K562 (cell line): ENCODE measurements at regions not wholly inside any gene's neighbourhood (a gene's known extent, or its start where the extent isn't known, plus 50 kb on each side); places are given as distances from the start of the nearest gene placed in this dataset.

Experiments used
- BHLHE40 ChIP-seq: IDR thresholded peaks from 2 replicates; pipeline ENCODE4 v1.6.1; 2011; ENCODE audit warnings: low read length, improper control_type of control experiment
- E2F1 ChIP-seq: sonication (generic); formaldehyde crosslinking; IDR thresholded peaks from 2 replicates; pipeline ENCODE4 v1.8.1; 2023; ENCODE audit warnings: mild to moderate bottlenecking, missing genetic modification reagents, moderate library complexity
- GABPB2 ChIP-seq: fragments of 250-450 bp; sonication (Bioruptor Pico); conservative IDR thresholded peaks from 2 replicates; pipeline ENCODE4 v1.5.1; 2021; ENCODE audit warnings: mild to moderate bottlenecking
- HNRNPH1 ChIP-seq: fragments of 200-400 bp; formaldehyde crosslinking; optimal IDR thresholded peaks from 2 replicates; pipeline ENCODE3; 2017; ENCODE audit warnings: low read depth, mild to moderate bottlenecking, low read length, moderate library complexity
- JUND ChIP-seq, 2 experiments: IDR thresholded peaks; 2 replicates in 1 of 2; 3 replicates in 1 of 2; pipeline ENCODE4 v1.6.1; 2011; ENCODE audit warnings: borderline replicate concordance in 2 of 2, low read depth in 2 of 2, low read length in 2 of 2, improper control_type of control experiment in 1 of 2, missing biosample characterization in 1 of 2, missing genetic modification characterization in 1 of 2, missing genetic modification reagents in 1 of 2
- MTA1 ChIP-seq: fragments of 450-650 bp; IDR thresholded peaks from 2 replicates; pipeline ENCODE4 v1.6.1; 2017; ENCODE audit warnings: borderline replicate concordance
- NR1H2 ChIP-seq: sonication (generic); formaldehyde crosslinking; IDR thresholded peaks from 2 replicates; pipeline ENCODE4 v1.4.0; 2020; ENCODE audit warnings: mild to moderate bottlenecking, missing genetic modification reagents
- PCBP2 ChIP-seq: fragments of 200-400 bp; formaldehyde crosslinking; IDR thresholded peaks from 2 replicates; pipeline ENCODE4 v1.6.1; 2018; ENCODE audit warnings: low read length, low read depth, mild to moderate bottlenecking, moderate library complexity; ENCODE audit not compliant: poor library complexity, severe bottlenecking
- PML ChIP-seq: IDR thresholded peaks from 2 replicates; pipeline ENCODE4 v1.6.1; 2012; ENCODE audit warnings: low read length, inconsistent platforms
- PURB ChIP-seq: sonication (generic); formaldehyde crosslinking; IDR thresholded peaks from 2 replicates; pipeline ENCODE4 v1.9.0; 2021; ENCODE audit warnings: low read depth, mild to moderate bottlenecking, missing genetic modification reagents
- RAD21 ChIP-seq, 2 experiments: fragments of 250-450 bp in 1 of 2; fragments of 450-650 bp in 1 of 2; sonication (Bioruptor Pico) in 1 of 2; formaldehyde crosslinking in 1 of 2; IDR thresholded peaks in 1 of 2; conservative IDR thresholded peaks in 1 of 2; 2 replicates each; pipeline versions ENCODE4 v1.4.0 to v1.8.0; 2020 to 2022; ENCODE audit warnings: mild to moderate bottlenecking in 2 of 2, moderate library complexity in 1 of 2
- RBFOX2 ChIP-seq: fragments of 200-400 bp; formaldehyde crosslinking; IDR thresholded peaks from 2 replicates; pipeline ENCODE4 v1.6.1; 2017; ENCODE audit warnings: low read depth, mild to moderate bottlenecking, low read length, moderate library complexity
- RFX5 ChIP-seq: IDR thresholded peaks from 2 replicates; pipeline ENCODE4 v1.6.1; 2011; ENCODE audit warnings: low read depth, mild to moderate bottlenecking, improper control_type of control experiment, low read length
- STAG1 ChIP-seq: sonication (generic); formaldehyde crosslinking; IDR thresholded peaks from 2 replicates; pipeline ENCODE4 v1.5.0; 2020; ENCODE audit warnings: missing genetic modification reagents, borderline replicate concordance
- TBL1XR1 ChIP-seq, 2 experiments: IDR thresholded peaks; 2 replicates each; pipeline ENCODE4 v1.6.1; 2012; ENCODE audit warnings: improper control_type of control experiment in 2 of 2, low read length in 2 of 2, mild to moderate bottlenecking in 1 of 2
- TSC22D4 ChIP-seq: fragments of 450-650 bp; IDR thresholded peaks from 2 replicates; pipeline ENCODE4 v1.6.1; 2016; ENCODE audit warnings: missing genetic modification characterization, missing biosample characterization, control low read depth
- XRCC5 ChIP-seq: fragments of 200-400 bp; formaldehyde crosslinking; IDR thresholded peaks from 2 replicates; pipeline ENCODE4 v1.6.1; 2017; ENCODE audit warnings: low read depth, mild to moderate bottlenecking, low read length
- TF ChIP-seq, protein P1 (sequence below): fragments of 250-450 bp; sonication (Bioruptor Pico); IDR thresholded peaks from 2 replicates; pipeline ENCODE4 v1.5.0; 2021; ENCODE audit warnings: mild to moderate bottlenecking, borderline replicate concordance
- TF ChIP-seq, protein P2 (sequence below): fragments of 250-450 bp; sonication (Bioruptor Pico); IDR thresholded peaks from 2 replicates; pipeline ENCODE4 v1.8.0; 2021; ENCODE audit warnings: moderate library complexity, mild to moderate bottlenecking, inconsistent platforms
- TF ChIP-seq, protein P3 (sequence below): fragments of 450-650 bp; IDR thresholded peaks from 2 replicates; pipeline ENCODE4 v1.7.0; 2016; ENCODE audit warnings: borderline replicate concordance

DNA sequence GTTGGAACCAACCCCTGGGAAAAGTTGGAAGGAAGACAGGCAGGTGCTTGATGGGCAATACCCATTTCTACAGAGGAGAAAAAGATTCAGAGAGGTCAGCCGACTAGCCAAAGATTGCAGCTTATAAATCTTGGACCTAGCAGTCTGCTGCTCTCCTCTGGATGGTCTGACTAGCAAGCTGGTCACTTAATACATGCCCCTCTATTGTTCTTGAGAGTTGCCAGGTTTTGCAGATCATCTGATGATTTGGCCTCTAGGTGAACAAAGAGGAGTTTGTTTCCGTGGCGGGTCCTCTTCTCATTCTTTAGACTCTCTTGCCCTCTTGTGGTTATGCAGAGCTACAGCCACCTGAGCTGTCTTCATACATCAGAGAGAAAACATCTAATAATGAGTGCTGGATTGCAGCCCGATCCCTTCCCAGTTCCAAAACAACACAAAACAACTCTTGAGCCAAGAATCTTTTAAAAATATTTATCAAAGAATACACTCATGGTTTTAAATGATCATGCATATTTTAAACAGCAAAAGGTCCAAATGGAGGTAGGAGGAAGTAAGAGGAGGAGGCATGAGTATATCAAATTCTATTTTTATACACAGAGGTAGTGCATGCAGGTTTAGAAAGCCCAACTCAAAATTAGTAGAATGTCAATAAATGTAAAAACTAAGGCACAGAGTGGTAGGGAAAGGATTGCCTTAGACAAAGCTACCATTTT is 115.7 kb downstream of the SLC30A10 start (continued):
- TF ChIP-seq JUND (IDR thresholded peaks at IDR 0.05; ENCODE audit: borderline replicate concordance, low read depth, low read length) (0 out of 2 replicates have a peak, but pooled peaks have one; percentile 41), JUND (tag; IDR thresholded peaks at IDR 0.05; ENCODE audit: borderline replicate concordance, low read depth, low read length) (no peak), PURB (CRISPR knock-in tag) (no peak), PCBP2 (no peak), E2F1 (0 out of 2 replicates have a peak, but pooled peaks have one; percentile 45), RBFOX2 (no peak), NR1H2 (CRISPR knock-in tag) (no peak), STAG1 (CRISPR knock-in tag) (peak; percentile 65; the same call in 1 of the 2 replicates), HNRNPH1 (no peak), BHLHE40 (no peak), GABPB2 (CRISPR knock-in tag) (no peak), RAD21 (CRISPR knock-in tag; conservative IDR thresholded peaks at IDR 0.05 in 1 of 2, IDR thresholded peaks at IDR 0.05 in 1 of 2) (peak; percentile 94 to 97), TSC22D4 (tag) (no peak), MTA1 (no peak), TBL1XR1 (IDR thresholded peaks at IDR 0.05; ENCODE audit: low read length in 2 of 2) (0 out of 4 replicates have a peak, but pooled peaks of 1 of the 2 experiments have one; percentile 17), RFX5 (no peak), PML (no peak), XRCC5 (0 out of 2 replicates have a peak, but pooled peaks have one; percentile 30)
- TF ChIP-seq, protein P1, sequence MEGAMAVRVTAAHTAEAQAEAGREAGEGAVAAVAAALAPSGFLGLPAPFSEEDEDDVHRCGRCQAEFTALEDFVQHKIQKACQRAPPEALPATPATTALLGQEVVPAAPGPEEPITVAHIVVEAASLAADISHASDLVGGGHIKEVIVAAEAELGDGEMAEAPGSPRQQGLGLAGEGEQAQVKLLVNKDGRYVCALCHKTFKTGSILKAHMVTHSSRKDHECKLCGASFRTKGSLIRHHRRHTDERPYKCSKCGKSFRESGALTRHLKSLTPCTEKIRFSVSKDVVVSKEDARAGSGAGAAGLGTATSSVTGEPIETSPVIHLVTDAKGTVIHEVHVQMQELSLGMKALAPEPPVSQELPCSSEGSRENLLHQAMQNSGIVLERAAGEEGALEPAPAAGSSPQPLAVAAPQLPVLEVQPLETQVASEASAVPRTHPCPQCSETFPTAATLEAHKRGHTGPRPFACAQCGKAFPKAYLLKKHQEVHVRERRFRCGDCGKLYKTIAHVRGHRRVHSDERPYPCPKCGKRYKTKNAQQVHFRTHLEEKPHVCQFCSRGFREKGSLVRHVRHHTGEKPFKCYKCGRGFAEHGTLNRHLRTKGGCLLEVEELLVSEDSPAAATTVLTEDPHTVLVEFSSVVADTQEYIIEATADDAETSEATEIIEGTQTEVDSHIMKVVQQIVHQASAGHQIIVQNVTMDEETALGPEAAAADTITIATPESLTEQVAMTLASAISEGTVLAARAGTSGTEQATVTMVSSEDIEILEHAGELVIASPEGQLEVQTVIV (CRISPR knock-in tag), result no peak
- TF ChIP-seq, protein P2, sequence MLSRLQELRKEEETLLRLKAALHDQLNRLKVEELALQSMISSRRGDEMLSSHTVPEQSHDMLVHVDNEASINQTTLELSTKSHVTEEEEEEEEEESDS (CRISPR knock-in tag), result no peak
- TF ChIP-seq, protein P3, sequence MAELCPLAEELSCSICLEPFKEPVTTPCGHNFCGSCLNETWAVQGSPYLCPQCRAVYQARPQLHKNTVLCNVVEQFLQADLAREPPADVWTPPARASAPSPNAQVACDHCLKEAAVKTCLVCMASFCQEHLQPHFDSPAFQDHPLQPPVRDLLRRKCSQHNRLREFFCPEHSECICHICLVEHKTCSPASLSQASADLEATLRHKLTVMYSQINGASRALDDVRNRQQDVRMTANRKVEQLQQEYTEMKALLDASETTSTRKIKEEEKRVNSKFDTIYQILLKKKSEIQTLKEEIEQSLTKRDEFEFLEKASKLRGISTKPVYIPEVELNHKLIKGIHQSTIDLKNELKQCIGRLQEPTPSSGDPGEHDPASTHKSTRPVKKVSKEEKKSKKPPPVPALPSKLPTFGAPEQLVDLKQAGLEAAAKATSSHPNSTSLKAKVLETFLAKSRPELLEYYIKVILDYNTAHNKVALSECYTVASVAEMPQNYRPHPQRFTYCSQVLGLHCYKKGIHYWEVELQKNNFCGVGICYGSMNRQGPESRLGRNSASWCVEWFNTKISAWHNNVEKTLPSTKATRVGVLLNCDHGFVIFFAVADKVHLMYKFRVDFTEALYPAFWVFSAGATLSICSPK, result no peak
